Activated CD4-positive, alpha-beta T cell treated with anti-CD3 and anti-CD28 coated beads, Interleukin-2, amount 10 ng/mL, durations not matched to agents 7 days and 5 days (primary cell): ENCODE measurements at regions not wholly inside any gene's neighbourhood (a gene's known extent, or its start where the extent isn't known, plus 50 kb on each side); places are given as distances from the start of the nearest gene placed in this dataset.
A peak's percentile ranks its signal among the peaks of the same experiment; 100 is the strongest.
"Not testable (repeated sequence)": the region's sequence is repeated elsewhere in the genome, so short reads cannot be mapped to it uniquely, and the experiment has no call there.

Source experiments
- CTCF ChIA-PET: fragments of 350-600 bp; sonication (Branson Sonifier 250); formaldehyde crosslinking; loops from one replicate; lab custom pipeline; 2021; ENCODE audit warnings: antibody characterized with exemption; lab: Charles Lee
- POLR2A ChIA-PET: fragments of 350-600 bp; sonication (Branson Sonifier 250); formaldehyde crosslinking; loops from one replicate; lab custom pipeline; 2021; ENCODE audit warnings: antibody characterized with exemption; lab: Charles Lee
- DNase-seq: peaks from one replicate; pipeline ENCODE4 v3.0.0-alpha.2; 2020
- H3K27ac Mint-ChIP-seq: one replicate; pipeline ENCODE4 v1.8.0; 2021; ENCODE audit warnings: mild to moderate bottlenecking, moderate library complexity, mixed read lengths
- H3K27me3 Mint-ChIP-seq: one replicate; pipeline ENCODE4 v1.8.0; 2021; ENCODE audit warnings: mixed read lengths
- H3K36me3 Mint-ChIP-seq: one replicate; pipeline ENCODE4 v1.8.0; 2021; ENCODE audit warnings: low read depth, mixed read lengths
- H3K4me1 Mint-ChIP-seq: one replicate; pipeline ENCODE4 v1.8.0; 2021; ENCODE audit warnings: mixed read lengths
- H3K4me3 Mint-ChIP-seq: one replicate; pipeline ENCODE4 v1.8.0; 2021; ENCODE audit warnings: mild to moderate bottlenecking, moderate library complexity, mixed read lengths
- H3K9me3 Mint-ChIP-seq: one replicate; pipeline ENCODE4 v1.8.0; 2021; ENCODE audit warnings: mixed read lengths

GRCh38 chr16:31581065-31581464, 53.4 kb downstream of the AHSP start:
- H3K27me3 Mint-ChIP-seq, DNase-seq, H3K4me1 Mint-ChIP-seq, H3K4me3 Mint-ChIP-seq, H3K36me3 Mint-ChIP-seq, CTCF ChIA-PET, POLR2A ChIA-PET, H3K27ac Mint-ChIP-seq: not testable (repeated sequence)
- peaks cover 36% of the 10 kb centered on the region for H3K9me3 Mint-ChIP-seq

GRCh38 chr16:31601737-31602384, 74.2 kb downstream of the AHSP start:
- H3K4me1 Mint-ChIP-seq, CTCF ChIA-PET, H3K36me3 Mint-ChIP-seq, H3K4me3 Mint-ChIP-seq, POLR2A ChIA-PET, H3K27ac Mint-ChIP-seq, DNase-seq, H3K27me3 Mint-ChIP-seq: not testable (repeated sequence)
- peaks cover 54% of the 10 kb centered on the region for H3K9me3 Mint-ChIP-seq

GRCh38 chr16:31618130-31618529, 90.4 kb downstream of the AHSP start:
- CTCF ChIA-PET, result no interaction called here
- no peaks in the 10 kb centered on the region for H3K27me3 Mint-ChIP-seq
- POLR2A ChIA-PET, result no interaction called here
- H3K4me3 Mint-ChIP-seq, result no peak overlapping the region
- peaks cover 18% of the 10 kb centered on the region for H3K9me3 Mint-ChIP-seq
- no peaks in the 10 kb centered on the region for H3K4me1 Mint-ChIP-seq
- H3K27ac Mint-ChIP-seq, result no peak overlapping the region
- no peaks in the 10 kb centered on the region for H3K36me3 Mint-ChIP-seq
- no peak for DNase-seq

- ChIA-PET POLR2A (no interaction called here), CTCF (no interaction called here)
- Mint-ChIP-seq H3K36me3 (peaks cover 2% of the 10 kb centered on the region), H3K4me1 (no peaks in the 10 kb centered on the region), H3K9me3 (peaks cover 5% of the 10 kb centered on the region), H3K27me3 (peaks cover 4% of the 10 kb centered on the region), H3K4me3 (no peak overlapping the region), H3K27ac (no peak overlapping the region)
- DNase-seq, result no peak
Observed at GRCh38 chr16:31636433-31636832, 108.7 kb downstream of the AHSP start.

GRCh38 chr16:31641279-31641678, 113.6 kb downstream of the AHSP start:
- Mint-ChIP-seq H3K27me3 (peaks cover 4% of the 10 kb centered on the region), H3K9me3 (peaks cover 11% of the 10 kb centered on the region), H3K4me3 (no peak overlapping the region), H3K27ac (no peak overlapping the region), H3K36me3 (peaks cover 2% of the 10 kb centered on the region), H3K4me1 (no peaks in the 10 kb centered on the region)
- ChIA-PET POLR2A (no interaction called here), CTCF (no interaction called here)
- DNase-seq, result no peak

- DNase-seq, H3K4me3 Mint-ChIP-seq, H3K36me3 Mint-ChIP-seq, POLR2A ChIA-PET, CTCF ChIA-PET, H3K4me1 Mint-ChIP-seq, H3K27ac Mint-ChIP-seq, H3K27me3 Mint-ChIP-seq: not testable (repeated sequence)
- H3K9me3 Mint-ChIP-seq, result peaks cover 13% of the 10 kb centered on the region
Observed at GRCh38 chr16:31655674-31656073, 128.0 kb downstream of the AHSP start.

- H3K36me3 Mint-ChIP-seq, result peaks cover 2% of the 10 kb centered on the region
- H3K27ac Mint-ChIP-seq, result no peak overlapping the region
- no peak for DNase-seq
- H3K4me1 Mint-ChIP-seq, result no peaks in the 10 kb centered on the region
- CTCF ChIA-PET, result no interaction called here
- peaks cover 3% of the 10 kb centered on the region for H3K27me3 Mint-ChIP-seq
- H3K4me3 Mint-ChIP-seq, result no peak overlapping the region
- POLR2A ChIA-PET, result no interaction called here
- peaks cover 10% of the 10 kb centered on the region for H3K9me3 Mint-ChIP-seq
Observed at GRCh38 chr16:31664683-31665482, 137.2 kb downstream of the AHSP start.

GRCh38 chr16:31674686-31675085, 147.0 kb downstream of the AHSP start:
- Mint-ChIP-seq H3K4me3 (no peak overlapping the region), H3K27ac (no peak overlapping the region), H3K27me3 (peaks cover 7% of the 10 kb centered on the region), H3K4me1 (peaks cover 19% of the 10 kb centered on the region), H3K9me3 (peaks cover 27% of the 10 kb centered on the region), H3K36me3 (peaks cover 12% of the 10 kb centered on the region)
- no peak for DNase-seq
- CTCF ChIA-PET, result no interaction called here
- POLR2A ChIA-PET, result no interaction called here

- no peak for DNase-seq
- H3K4me1 Mint-ChIP-seq, result peaks cover 19% of the 10 kb centered on the region
- ChIA-PET POLR2A (no interaction called here), CTCF (interaction anchor here (0.8 to 0.9 kb wide), 2 partner anchors 15 to 38 kb away, joined by 3 read pairs; no protein-coding TSS in a partner anchor)
- peaks cover 21% of the 10 kb centered on the region for H3K9me3 Mint-ChIP-seq
- H3K4me3 Mint-ChIP-seq, result no peak overlapping the region
- peaks cover 10% of the 10 kb centered on the region for H3K36me3 Mint-ChIP-seq
- peaks cover 2% of the 10 kb centered on the region for H3K27me3 Mint-ChIP-seq
- peak overlapping the region; percentile 78 for H3K27ac Mint-ChIP-seq
Observed at GRCh38 chr16:31676731-31677130, 149.0 kb downstream of the AHSP start.

GRCh38 chr16:31678649-31679325, 151.1 kb downstream of the AHSP start:
- H3K36me3 Mint-ChIP-seq, result peaks cover 10% of the 10 kb centered on the region
- H3K27me3 Mint-ChIP-seq, result peaks cover 2% of the 10 kb centered on the region
- no peak overlapping the region for H3K4me3 Mint-ChIP-seq
- no peak for DNase-seq
- ChIA-PET POLR2A (no interaction called here), CTCF (interaction anchor here (0.7 to 1.3 kb wide), 2 partner anchors 15 to 250 kb away, joined by 3 to 4 read pairs; no protein-coding TSS in a partner anchor)
- H3K4me1 Mint-ChIP-seq, result peaks cover 19% of the 10 kb centered on the region
- H3K9me3 Mint-ChIP-seq, result peaks cover 25% of the 10 kb centered on the region
- H3K27ac Mint-ChIP-seq, result no peak overlapping the region

- H3K27ac Mint-ChIP-seq, H3K27me3 Mint-ChIP-seq, CTCF ChIA-PET, POLR2A ChIA-PET, DNase-seq, H3K36me3 Mint-ChIP-seq, H3K4me1 Mint-ChIP-seq, H3K4me3 Mint-ChIP-seq: not testable (repeated sequence)
- H3K9me3 Mint-ChIP-seq, result peaks cover 11% of the 10 kb centered on the region
Observed at GRCh38 chr16:31689331-31689730, 161.6 kb downstream of the AHSP start.

- H3K4me3 Mint-ChIP-seq, H3K4me1 Mint-ChIP-seq, H3K36me3 Mint-ChIP-seq, H3K9me3 Mint-ChIP-seq, H3K27ac Mint-ChIP-seq, DNase-seq, CTCF ChIA-PET, H3K27me3 Mint-ChIP-seq, POLR2A ChIA-PET: not testable (repeated sequence)
Observed at GRCh38 chr16:31692338-31692737, 164.6 kb downstream of the AHSP start.

- Mint-ChIP-seq H3K4me1 (peaks cover 7% of the 10 kb centered on the region), H3K36me3 (peaks cover 1% of the 10 kb centered on the region), H3K27me3 (peaks cover 3% of the 10 kb centered on the region), H3K4me3 (no peak overlapping the region), H3K27ac (no peak overlapping the region), H3K9me3 (peaks cover 6% of the 10 kb centered on the region)
- ChIA-PET POLR2A (no interaction called here), CTCF (interaction anchor here (0.6 to 1.0 kb wide), 2 partner anchors 14 to 15 kb away, joined by 3 to 4 read pairs; no protein-coding TSS in a partner anchor)
- no peak for DNase-seq
Observed at GRCh38 chr16:31693733-31694132, 166.0 kb downstream of the AHSP start.
